ENCODE measurements at regions not wholly inside any gene's neighbourhood (a gene's known extent, or its start where the extent isn't known, plus 50 kb on each side); places are given as distances from the start of the nearest gene placed in this dataset.

DNA sequence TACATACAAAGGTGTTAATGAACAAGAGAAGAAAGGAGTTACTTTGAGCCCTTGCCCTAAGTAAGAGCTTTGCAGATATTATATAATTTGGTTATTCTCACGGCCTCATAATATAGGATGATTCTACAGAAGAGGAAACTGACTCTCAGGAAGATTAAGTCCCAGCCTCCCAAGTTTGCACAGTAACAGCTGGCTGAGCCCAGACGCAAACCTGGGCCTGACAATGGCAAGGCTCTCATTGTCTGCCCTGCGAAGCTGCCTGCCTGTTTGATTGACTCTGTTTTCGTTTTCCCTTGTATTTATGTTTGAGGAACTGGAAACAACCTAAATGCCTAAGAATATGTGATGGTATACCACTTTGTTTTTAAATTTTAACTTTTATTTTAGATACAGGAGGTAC is 76.2 kb upstream of the PGBD5 start:
- TF ChIP-seq CTCF (IDR thresholded peaks at IDR 0.05 in 4 of 5, conservative IDR thresholded peaks at IDR 0.05 in 1 of 5): no peak
- TF ChIP-seq POLR2A (IDR thresholded peaks at IDR 0.05): no peak

All from gastrocnemius medialis (tissue), 4 donors.